HG02885 (cell line): ENCODE measurements at regions not wholly inside any gene's neighbourhood (a gene's known extent, or its start where the extent isn't known, plus 50 kb on each side); places are given as distances from the start of the nearest gene placed in this dataset.

Experiments
- ATAC-seq: cut with Tn5 transposase; IDR thresholded peaks from one replicate; pipeline ENCODE4 v1.9.1; 2021; ENCODE audit warnings: mild to moderate bottlenecking; ENCODE audit not compliant: unreplicated experiment, poor library complexity

- ATAC-seq = peak; percentile 86
Measured at GRCh38 chr12:19572920-19573558, 133.7 kb downstream of the AEBP2 start.

- ATAC-seq = no peak
Measured at GRCh38 chr12:19573866-19574265, 134.6 kb downstream of the AEBP2 start.

- no peak for ATAC-seq
Measured at GRCh38 chr12:19574601-19575000, 135.3 kb downstream of the AEBP2 start.

- ATAC-seq = no peak
Measured at GRCh38 chr12:19575337-19576243, 136.3 kb downstream of the AEBP2 start.

GRCh38 chr12:19576506-19577280, 137.4 kb downstream of the AEBP2 start:
- no peak for ATAC-seq

- ATAC-seq = no peak
Measured at GRCh38 chr12:19577281-19577530, 137.9 kb downstream of the AEBP2 start.

GRCh38 chr12:19584732-19585131, 145.4 kb downstream of the AEBP2 start:
- no peak for ATAC-seq

GRCh38 chr12:19588951-19589350, 149.7 kb downstream of the AEBP2 start:
- peak; percentile 88 for ATAC-seq

GRCh38 chr12:19591951-19592350, 152.7 kb downstream of the AEBP2 start:
- no peak for ATAC-seq

GRCh38 chr12:19596434-19597166, 157.3 kb downstream of the AEBP2 start:
- no peak for ATAC-seq

GRCh38 chr12:19597167-19598026, 158.1 kb downstream of the AEBP2 start:
- ATAC-seq = no peak

GRCh38 chr12:19605720-19606119, 166.4 kb downstream of the AEBP2 start:
- no peak for ATAC-seq

GRCh38 chr12:19608039-19608438, 168.7 kb downstream of the AEBP2 start:
- no peak for ATAC-seq

- no peak for ATAC-seq
Measured at GRCh38 chr12:19613051-19613535, 173.8 kb downstream of the AEBP2 start.

- no peak for ATAC-seq
Measured at GRCh38 chr12:19614601-19615383, 175.5 kb downstream of the AEBP2 start.

- no peak for ATAC-seq
Measured at GRCh38 chr12:19615384-19615725, 176.1 kb downstream of the AEBP2 start.

GRCh38 chr12:19616781-19617180, 177.5 kb downstream of the AEBP2 start:
- ATAC-seq = no peak

GRCh38 chr12:19620222-19620621, 180.9 kb downstream of the AEBP2 start:
- ATAC-seq = no peak
